H1 (cell line): ENCODE measurements at regions not wholly inside any gene's neighbourhood (a gene's known extent, or its start where the extent isn't known, plus 50 kb on each side); places are given as distances from the start of the nearest gene placed in this dataset.

Experiments
- BCL11A ChIP-seq, 2 experiments: IDR thresholded peaks; one replicate each; pipeline ENCODE4 v1.6.1; 2011; ENCODE audit warnings: low read depth in 2 of 2, low read length in 2 of 2, mild to moderate bottlenecking in 2 of 2
- CREB1 ChIP-seq: IDR thresholded peaks from 2 replicates; pipeline ENCODE4 v1.6.1; 2012; ENCODE audit warnings: inconsistent platforms
- CTCF ChIP-seq, 3 experiments: IDR thresholded peaks; 1 replicate in 2 of 3; 2 replicates in 1 of 3; pipeline versions ENCODE4 v1.5.1 to v1.6.1; 2011; ENCODE audit warnings: low read length in 3 of 3, mild to moderate bottlenecking in 3 of 3, inconsistent platforms in 2 of 3, low read depth in 1 of 3, moderate library complexity in 1 of 3; ENCODE audit not compliant: insufficient read depth in 1 of 3; ENCODE audit errors: control extremely low read depth in 1 of 3
- EP300 ChIP-seq, 2 experiments: IDR thresholded peaks; 1 replicate in 1 of 2; 2 replicates in 1 of 2; pipeline ENCODE4 v1.6.1; 2011 to 2012; ENCODE audit warnings: low read depth in 2 of 2, low read length in 2 of 2, mild to moderate bottlenecking in 2 of 2, borderline replicate concordance in 1 of 2, inconsistent platforms in 1 of 2, moderate library complexity in 1 of 2
- EZH2 ChIP-seq: fragments of 200-600 bp; sonication (generic); IDR thresholded peaks from 2 replicates; pipeline ENCODE4 v1.7.1; 2012; ENCODE audit warnings: low read depth, mild to moderate bottlenecking, moderate library complexity, low read length, inconsistent platforms; ENCODE audit not compliant: severe bottlenecking
- JUND ChIP-seq: IDR thresholded peaks from 2 replicates; pipeline ENCODE4 v1.6.1; 2011; ENCODE audit warnings: mild to moderate bottlenecking, improper control_type of control experiment, low read length
- KDM1A ChIP-seq: fragments of 200-600, 300-600 bp; sonication (generic); IDR thresholded peaks from 2 replicates; pipeline ENCODE4 v1.7.1; 2016; ENCODE audit warnings: mild to moderate bottlenecking, low read length, borderline replicate concordance
- MAX ChIP-seq: IDR thresholded peaks from 2 replicates; pipeline ENCODE4 v1.6.1; 2012; ENCODE audit warnings: inconsistent platforms
- POLR2A ChIP-seq, 2 experiments: IDR thresholded peaks; 1 replicate in 1 of 2; 2 replicates in 1 of 2; pipeline ENCODE4 v1.6.1; 2011; ENCODE audit warnings: low read depth in 2 of 2, low read length in 2 of 2, mild to moderate bottlenecking in 2 of 2; ENCODE audit errors: control extremely low read depth in 1 of 2
- POLR2AphosphoS5 ChIP-seq: IDR thresholded peaks from 2 replicates; pipeline ENCODE4 v1.6.1; 2011; ENCODE audit warnings: low read depth, low read length
- RAD21 ChIP-seq, 2 experiments: IDR thresholded peaks in 1 of 2; conservative IDR thresholded peaks in 1 of 2; 2 replicates each; pipeline ENCODE4 v1.6.1; 2011; ENCODE audit warnings: low read depth in 2 of 2, low read length in 2 of 2, improper control_type of control experiment in 1 of 2, inconsistent platforms in 1 of 2, mild to moderate bottlenecking in 1 of 2, moderate library complexity in 1 of 2
- SUZ12 ChIP-seq: fragments of 200-600 bp; sonication (generic); IDR thresholded peaks from 2 replicates; pipeline ENCODE4 v1.6.1; 2012; ENCODE audit warnings: mild to moderate bottlenecking, inconsistent platforms, low read length, moderate library complexity, mixed read lengths
- TEAD4 ChIP-seq: IDR thresholded peaks from 2 replicates; pipeline ENCODE4 v1.6.1; 2012; ENCODE audit warnings: low read depth, low read length, inconsistent platforms, mixed read lengths

GRCh38 chr1:209386156-209386555 is 197.4 kb upstream of the CAMK1G start:
- TF ChIP-seq CTCF (IDR thresholded peaks at IDR 0.05; ENCODE audit: control extremely low read depth in 1 of 3, insufficient read depth in 1 of 3, low read depth in 1 of 3, low read length in 3 of 3) (no peak), BCL11A (IDR thresholded peaks at IDR 0.05; ENCODE audit: low read depth in 2 of 2, low read length in 2 of 2) (no peak), EP300 (IDR thresholded peaks at IDR 0.05; ENCODE audit: borderline replicate concordance in 1 of 2, low read depth in 2 of 2, low read length in 2 of 2) (no peak), POLR2A (IDR thresholded peaks at IDR 0.05; ENCODE audit: control extremely low read depth in 1 of 2, low read depth in 2 of 2, low read length in 2 of 2) (no peak), SUZ12 (no peak), KDM1A (no peak), MAX (no peak), POLR2AphosphoS5 (no peak), TEAD4 (no peak), JUND (no peak), EZH2 (no peak), RAD21 (IDR thresholded peaks at IDR 0.05 in 1 of 2, conservative IDR thresholded peaks at IDR 0.05 in 1 of 2; ENCODE audit: low read depth in 2 of 2, low read length in 2 of 2) (no peak), CREB1 (no peak)
